ENCODE measurements at regions not wholly inside any gene's neighbourhood (a gene's known extent, or its start where the extent isn't known, plus 50 kb on each side); places are given as distances from the start of the nearest gene placed in this dataset.

DNA sequence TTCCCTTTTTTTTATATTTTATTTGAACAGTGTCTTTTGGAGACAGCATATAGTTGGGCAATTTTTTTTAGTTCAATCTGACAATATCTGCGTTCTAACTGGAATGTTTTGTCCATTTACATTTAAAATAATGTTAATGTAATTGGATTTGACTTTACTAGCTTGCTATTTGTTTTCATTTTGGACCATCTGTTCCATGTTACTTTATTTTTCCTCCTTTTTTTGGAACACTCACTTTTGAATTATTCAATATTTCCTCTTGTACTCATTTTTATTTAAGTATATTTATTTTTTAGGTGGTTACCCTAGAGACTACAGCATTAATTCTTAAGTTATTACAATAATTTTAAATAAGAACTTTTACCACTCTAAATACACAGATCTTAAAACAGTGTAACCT lies 62.8 kb upstream of the C1orf87 start:
- intact Hi-C loops (cut with DNase I) = no loop called here

DNA sequence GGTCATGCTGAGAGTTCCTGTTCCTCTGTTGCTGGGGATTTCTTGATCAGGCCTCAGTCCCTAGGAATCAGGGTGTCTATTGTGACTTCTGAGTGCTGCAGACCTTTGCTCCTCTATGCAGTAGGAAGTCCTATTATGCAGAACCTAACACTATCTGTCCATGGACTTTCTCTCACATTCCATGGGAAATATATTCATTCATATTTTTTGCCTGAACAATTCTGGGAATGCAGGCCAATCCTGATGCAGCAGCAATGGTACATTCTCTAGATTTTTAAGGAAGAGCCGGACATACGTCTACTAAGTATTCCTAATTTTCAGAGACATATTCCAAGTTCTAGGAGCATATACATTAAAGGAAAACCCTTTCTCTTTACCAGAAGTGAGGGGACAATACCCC lies 61.1 kb upstream of the C1orf87 start:
- Histone ChIP-seq H3K4me3 (no peak overlapping the region), H3K36me3 (ENCODE audit: insufficient read depth in 1 of 2, low read depth in 1 of 2) (no peaks in the 10 kb centered on the region), H3K4me1 (no peaks in the 10 kb centered on the region), H3K27ac (no peak overlapping the region), H3K9me3 (no peaks in the 10 kb centered on the region), H3K27me3 (ENCODE audit: insufficient read depth in 3 of 3, low read length in 2 of 3) (no peaks in the 10 kb centered on the region)
- intact Hi-C loops (cut with DNase I) = no loop called here
- WGBS, 3 donors = 96 to 100% (median 97%) methylated on average over 2 of the region's 2 CpGs
- DNase-seq (no peak), ATAC-seq (no peak)
- TF ChIP-seq, protein P1, sequence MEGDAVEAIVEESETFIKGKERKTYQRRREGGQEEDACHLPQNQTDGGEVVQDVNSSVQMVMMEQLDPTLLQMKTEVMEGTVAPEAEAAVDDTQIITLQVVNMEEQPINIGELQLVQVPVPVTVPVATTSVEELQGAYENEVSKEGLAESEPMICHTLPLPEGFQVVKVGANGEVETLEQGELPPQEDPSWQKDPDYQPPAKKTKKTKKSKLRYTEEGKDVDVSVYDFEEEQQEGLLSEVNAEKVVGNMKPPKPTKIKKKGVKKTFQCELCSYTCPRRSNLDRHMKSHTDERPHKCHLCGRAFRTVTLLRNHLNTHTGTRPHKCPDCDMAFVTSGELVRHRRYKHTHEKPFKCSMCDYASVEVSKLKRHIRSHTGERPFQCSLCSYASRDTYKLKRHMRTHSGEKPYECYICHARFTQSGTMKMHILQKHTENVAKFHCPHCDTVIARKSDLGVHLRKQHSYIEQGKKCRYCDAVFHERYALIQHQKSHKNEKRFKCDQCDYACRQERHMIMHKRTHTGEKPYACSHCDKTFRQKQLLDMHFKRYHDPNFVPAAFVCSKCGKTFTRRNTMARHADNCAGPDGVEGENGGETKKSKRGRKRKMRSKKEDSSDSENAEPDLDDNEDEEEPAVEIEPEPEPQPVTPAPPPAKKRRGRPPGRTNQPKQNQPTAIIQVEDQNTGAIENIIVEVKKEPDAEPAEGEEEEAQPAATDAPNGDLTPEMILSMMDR (IDR thresholded peaks at IDR 0.05) = no peak

More for the DNA sequence above, 62.8 kb upstream of the C1orf87 start:
- no peaks in the 10 kb centered on the region for H3K4me1 ChIP-seq
- no peak overlapping the region for H3K27ac ChIP-seq
- ATAC-seq (no peak), DNase-seq (no peak)
- H3K36me3 ChIP-seq (ENCODE audit: insufficient read depth in 1 of 2, low read depth in 1 of 2) = no peaks in the 10 kb centered on the region
- no peaks in the 10 kb centered on the region for H3K9me3 ChIP-seq
- no peak overlapping the region for H3K4me3 ChIP-seq
- 79 to 85% (median 84%) methylated on average over 1 of the region's 1 CpG for WGBS, 3 donors
- TF ChIP-seq, protein P1 (IDR thresholded peaks at IDR 0.05) = no peak
- H3K27me3 ChIP-seq (ENCODE audit: insufficient read depth in 3 of 3, low read length in 2 of 3) = no peaks in the 10 kb centered on the region

DNA sequence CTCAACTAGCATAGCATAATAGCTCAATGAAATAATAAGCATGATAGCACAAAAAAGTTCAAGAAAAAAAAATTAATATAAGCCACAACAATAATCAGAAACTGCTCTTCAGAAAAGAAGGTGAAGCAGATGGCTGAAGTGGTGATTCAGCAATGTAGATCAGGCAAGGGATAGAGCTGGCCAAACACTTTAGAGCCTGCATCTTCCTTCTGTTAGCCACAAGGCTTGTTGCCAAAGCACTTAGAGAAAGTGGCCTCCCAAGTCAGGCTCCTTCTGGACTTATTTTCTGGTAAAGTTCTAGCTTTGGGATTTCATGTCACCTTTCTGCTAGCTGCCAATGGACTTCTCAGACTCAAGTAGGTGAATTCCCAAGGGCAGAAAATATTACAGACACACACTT lies 60.3 kb upstream of the C1orf87 start:
- intact Hi-C loops (cut with DNase I) = no loop called here
- no peak overlapping the region for H3K27ac ChIP-seq
- ATAC-seq = no peak
- no peaks in the 10 kb centered on the region for H3K4me1 ChIP-seq
- no peaks in the 10 kb centered on the region for H3K36me3 ChIP-seq (ENCODE audit: insufficient read depth in 1 of 2, low read depth in 1 of 2)
- H3K27me3 ChIP-seq (ENCODE audit: insufficient read depth in 3 of 3, low read length in 2 of 3) = no peaks in the 10 kb centered on the region
- H3K9me3 ChIP-seq = no peaks in the 10 kb centered on the region
- TF ChIP-seq, protein P1 (IDR thresholded peaks at IDR 0.05) = no peak
- H3K4me3 ChIP-seq = no peak overlapping the region
- DNase-seq = no peak

DNA sequence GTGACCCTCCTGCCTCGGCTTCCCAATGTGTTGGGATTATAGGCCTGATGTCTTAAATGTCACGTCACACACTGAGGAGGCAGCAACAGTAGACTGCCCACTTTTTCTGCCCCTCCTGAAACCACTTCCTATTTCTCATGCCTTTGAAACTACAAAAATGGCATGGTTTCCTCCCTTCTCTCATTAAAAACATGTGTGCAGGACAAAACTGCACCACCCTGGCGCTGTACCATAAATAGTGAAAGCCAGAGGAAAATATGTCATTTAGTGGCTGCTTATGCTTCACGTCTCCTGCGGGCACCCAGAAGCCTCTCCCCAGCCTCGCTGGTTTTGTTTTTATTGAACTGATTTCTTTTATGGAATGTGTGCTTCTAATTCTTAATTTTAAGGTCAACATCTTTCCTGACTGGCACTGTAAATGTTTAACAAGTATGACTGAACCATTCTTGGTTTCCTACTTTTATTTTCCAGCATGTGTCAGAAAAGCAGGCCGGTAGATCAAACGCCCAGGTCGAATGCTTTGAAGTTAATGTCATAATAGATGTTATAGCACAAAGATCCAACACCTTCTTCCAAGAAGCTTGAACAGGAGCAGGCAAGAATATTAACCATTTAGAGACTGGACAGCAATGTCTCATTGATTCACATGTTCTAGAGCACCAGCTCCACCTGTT lies 59.6 kb upstream of the C1orf87 start:
- no peaks in the 10 kb centered on the region for H3K9me3 ChIP-seq
- no peak for DNase-seq
- no peak overlapping the region for H3K4me3 ChIP-seq
- TF ChIP-seq, protein P1 (IDR thresholded peaks at IDR 0.05) = no peak
- no peaks in the 10 kb centered on the region for H3K27me3 ChIP-seq (ENCODE audit: insufficient read depth in 3 of 3, low read length in 2 of 3)
- no peaks in the 10 kb centered on the region for H3K36me3 ChIP-seq (ENCODE audit: insufficient read depth in 1 of 2, low read depth in 1 of 2)
- ATAC-seq = no peak
- no peak overlapping the region for H3K27ac ChIP-seq
- intact Hi-C loops (cut with DNase I) = no loop called here
- WGBS, 3 donors = 39 to 59% (median 45%) methylated on average over 9 of the region's 9 CpGs
- no peaks in the 10 kb centered on the region for H3K4me1 ChIP-seq

DNA sequence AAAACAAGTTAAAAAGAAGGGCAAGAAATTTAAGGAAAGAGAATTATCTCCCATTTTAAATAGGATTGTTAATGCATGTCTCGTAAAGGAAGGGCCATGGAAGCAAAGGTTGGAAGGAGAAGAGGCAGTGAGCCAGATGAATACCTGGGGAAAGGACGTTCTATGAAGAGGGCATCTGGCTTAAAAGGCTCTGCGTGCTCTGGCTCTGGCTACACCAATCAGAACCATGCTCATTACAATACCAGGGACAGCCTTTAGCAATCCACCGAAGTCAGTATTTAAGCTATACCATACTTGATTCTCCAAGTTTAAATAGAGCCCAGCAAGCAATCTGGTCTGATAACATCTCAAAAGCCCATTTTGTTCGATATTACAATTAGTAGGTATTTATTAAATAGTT lies 58.5 kb upstream of the C1orf87 start:
- Histone ChIP-seq H3K9me3 (no peaks in the 10 kb centered on the region), H3K4me3 (no peak overlapping the region), H3K36me3 (ENCODE audit: insufficient read depth in 1 of 2, low read depth in 1 of 2) (no peaks in the 10 kb centered on the region), H3K27me3 (ENCODE audit: insufficient read depth in 3 of 3, low read length in 2 of 3) (no peaks in the 10 kb centered on the region), H3K4me1 (no peaks in the 10 kb centered on the region), H3K27ac (no peak overlapping the region)
- intact Hi-C loops (cut with DNase I) = no loop called here
- TF ChIP-seq, protein P1 (IDR thresholded peaks at IDR 0.05) = no peak
- DNase-seq (no peak), ATAC-seq (no peak)
- 92 to 98% (median 95%) methylated on average over 5 of the region's 5 CpGs for WGBS, 3 donors

Measured in psoas muscle (tissue), 7 donors.